ENCODE measurements at regions not wholly inside any gene's neighbourhood (a gene's known extent, or its start where the extent isn't known, plus 50 kb on each side); places are given as distances from the start of the nearest gene placed in this dataset.

DNA sequence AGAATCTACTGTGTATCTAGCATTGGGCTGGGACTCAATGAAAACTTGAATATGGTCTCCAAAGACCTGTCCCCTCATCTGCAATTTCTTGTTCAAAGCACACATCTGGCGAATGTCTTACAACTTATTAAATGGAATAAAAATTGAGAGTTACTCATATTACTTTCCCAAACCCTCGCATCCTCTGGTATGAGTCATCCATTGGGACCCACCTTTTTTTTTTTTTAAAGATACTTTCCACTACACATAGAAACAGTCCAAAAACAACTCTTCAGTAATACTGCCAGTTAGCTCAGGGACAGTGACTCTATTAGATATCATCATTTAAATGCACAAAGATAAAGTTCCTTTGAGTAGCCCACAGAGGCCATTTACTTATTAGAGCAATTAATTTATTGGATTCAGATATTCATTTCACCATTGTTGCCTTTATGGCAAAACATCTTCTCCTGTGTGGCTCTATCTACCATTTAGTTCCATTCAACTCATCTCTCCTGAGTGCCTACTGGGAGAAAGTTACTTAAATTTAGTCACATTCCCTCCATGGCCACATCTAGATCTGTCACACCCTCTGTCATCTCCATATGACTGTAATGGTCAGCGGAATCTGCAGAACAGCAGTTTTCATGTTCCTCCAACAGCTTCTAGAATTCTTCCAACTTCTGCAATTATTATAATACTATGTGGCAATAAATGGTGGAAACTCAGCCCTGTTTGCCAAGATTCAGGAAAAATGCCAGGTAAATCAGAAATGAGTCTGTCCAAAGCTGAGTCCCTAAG, 77.9 kb upstream of the ARHGEF3 start:
- peaks cover 30% of the 10 kb centered on the region for H3K4me1 Mint-ChIP-seq
- DNase-seq, result no peak
- H3K27me3 Mint-ChIP-seq (ENCODE audit: low read depth, poor library complexity), result no peaks in the 10 kb centered on the region
- TF ChIP-seq, protein P1, sequence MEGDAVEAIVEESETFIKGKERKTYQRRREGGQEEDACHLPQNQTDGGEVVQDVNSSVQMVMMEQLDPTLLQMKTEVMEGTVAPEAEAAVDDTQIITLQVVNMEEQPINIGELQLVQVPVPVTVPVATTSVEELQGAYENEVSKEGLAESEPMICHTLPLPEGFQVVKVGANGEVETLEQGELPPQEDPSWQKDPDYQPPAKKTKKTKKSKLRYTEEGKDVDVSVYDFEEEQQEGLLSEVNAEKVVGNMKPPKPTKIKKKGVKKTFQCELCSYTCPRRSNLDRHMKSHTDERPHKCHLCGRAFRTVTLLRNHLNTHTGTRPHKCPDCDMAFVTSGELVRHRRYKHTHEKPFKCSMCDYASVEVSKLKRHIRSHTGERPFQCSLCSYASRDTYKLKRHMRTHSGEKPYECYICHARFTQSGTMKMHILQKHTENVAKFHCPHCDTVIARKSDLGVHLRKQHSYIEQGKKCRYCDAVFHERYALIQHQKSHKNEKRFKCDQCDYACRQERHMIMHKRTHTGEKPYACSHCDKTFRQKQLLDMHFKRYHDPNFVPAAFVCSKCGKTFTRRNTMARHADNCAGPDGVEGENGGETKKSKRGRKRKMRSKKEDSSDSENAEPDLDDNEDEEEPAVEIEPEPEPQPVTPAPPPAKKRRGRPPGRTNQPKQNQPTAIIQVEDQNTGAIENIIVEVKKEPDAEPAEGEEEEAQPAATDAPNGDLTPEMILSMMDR (IDR thresholded peaks at IDR 0.05), result no peak
- no peaks in the 10 kb centered on the region for H3K36me3 Mint-ChIP-seq (ENCODE audit: low read depth)
- H3K9me3 Mint-ChIP-seq, result no peaks in the 10 kb centered on the region
- no peak overlapping the region for H3K27ac Mint-ChIP-seq
- no peak overlapping the region for H3K4me3 Mint-ChIP-seq

DNA sequence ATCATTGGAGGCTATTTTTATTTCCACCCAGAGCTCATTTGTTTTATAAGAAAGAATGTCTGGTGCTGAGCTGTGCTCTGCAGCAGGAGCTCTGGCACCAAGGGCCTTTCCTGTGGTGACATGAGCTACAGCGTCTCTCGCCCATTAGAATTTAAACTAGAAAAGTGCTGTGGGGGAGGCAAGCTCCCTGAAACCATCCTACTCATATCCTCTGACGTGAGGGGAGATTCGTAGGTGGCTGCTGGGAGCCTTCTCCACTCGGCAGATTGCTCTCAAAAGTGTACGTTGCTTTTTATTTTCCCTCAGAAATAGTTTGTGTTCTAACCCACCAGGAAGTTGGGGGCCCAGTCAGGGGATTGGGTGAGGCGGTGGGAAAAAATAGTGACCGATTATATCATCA, 76.3 kb upstream of the ARHGEF3 start:
- peak overlapping the region; percentile 48 for H3K4me3 Mint-ChIP-seq
- DNase-seq, result no peak
- no peaks in the 10 kb centered on the region for H3K9me3 Mint-ChIP-seq
- H3K27me3 Mint-ChIP-seq (ENCODE audit: low read depth, poor library complexity), result no peaks in the 10 kb centered on the region
- TF ChIP-seq, protein P1 (IDR thresholded peaks at IDR 0.05), result no peak
- H3K27ac Mint-ChIP-seq, result peak overlapping the region; percentile 98
- H3K4me1 Mint-ChIP-seq, result peaks cover 38% of the 10 kb centered on the region
- no peaks in the 10 kb centered on the region for H3K36me3 Mint-ChIP-seq (ENCODE audit: low read depth)

DNA sequence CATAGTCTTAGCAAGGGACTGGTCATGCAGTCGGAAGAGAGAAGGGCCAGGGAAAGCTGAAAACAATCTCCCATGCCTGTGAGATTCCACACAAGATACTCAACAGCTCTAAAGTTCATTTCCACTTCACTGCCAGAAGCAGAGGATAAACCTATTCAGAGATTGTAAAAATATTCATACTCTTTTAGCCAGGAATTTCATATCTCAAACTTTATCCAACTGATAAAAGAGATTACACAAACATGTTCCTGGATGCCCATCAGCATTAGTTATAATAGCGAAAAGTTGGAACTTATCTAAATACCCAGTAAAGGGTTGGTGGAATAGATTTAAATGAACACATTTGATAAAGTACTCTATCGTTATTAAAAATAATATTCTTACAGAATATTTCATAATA, 75.2 kb upstream of the ARHGEF3 start:
- H3K27me3 Mint-ChIP-seq (ENCODE audit: low read depth, poor library complexity), result no peaks in the 10 kb centered on the region
- TF ChIP-seq, protein P1 (IDR thresholded peaks at IDR 0.05), result no peak

DNA sequence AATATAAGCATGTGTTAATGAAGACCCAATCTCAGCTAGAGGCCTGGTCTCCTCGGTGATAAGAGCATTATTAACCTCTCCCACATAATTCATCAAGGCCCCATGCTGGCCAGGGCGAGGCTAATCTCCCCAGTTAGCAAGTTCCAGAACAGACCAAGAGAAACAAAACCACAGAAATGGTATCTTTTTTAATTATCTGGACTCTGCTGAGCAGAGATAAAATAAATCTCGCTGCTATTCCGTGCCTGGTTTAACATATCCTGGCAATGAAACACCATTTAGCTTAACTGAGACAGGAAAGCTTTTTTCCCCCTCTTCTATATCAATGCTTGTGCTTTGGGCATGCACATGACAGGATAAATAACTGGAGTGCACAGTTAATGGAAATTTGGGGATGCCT, 72.5 kb upstream of the ARHGEF3 start:
- H3K4me3 Mint-ChIP-seq, result no peak overlapping the region
- peaks cover 40% of the 10 kb centered on the region for H3K4me1 Mint-ChIP-seq
- TF ChIP-seq, protein P1 (IDR thresholded peaks at IDR 0.05), result no peak
- no peak for DNase-seq
- no peaks in the 10 kb centered on the region for H3K9me3 Mint-ChIP-seq
- peaks cover 1% of the 10 kb centered on the region for H3K27me3 Mint-ChIP-seq (ENCODE audit: low read depth, poor library complexity)
- H3K36me3 Mint-ChIP-seq (ENCODE audit: low read depth), result no peaks in the 10 kb centered on the region
- peak overlapping the region; percentile 68 for H3K27ac Mint-ChIP-seq

More for the DNA sequence above, 75.2 kb upstream of the ARHGEF3 start:
- Mint-ChIP-seq H3K9me3 (no peaks in the 10 kb centered on the region), H3K36me3 (ENCODE audit: low read depth) (no peaks in the 10 kb centered on the region), H3K4me3 (no peak overlapping the region), H3K4me1 (peaks cover 38% of the 10 kb centered on the region), H3K27ac (no peak overlapping the region)
- no peak for DNase-seq

DNA sequence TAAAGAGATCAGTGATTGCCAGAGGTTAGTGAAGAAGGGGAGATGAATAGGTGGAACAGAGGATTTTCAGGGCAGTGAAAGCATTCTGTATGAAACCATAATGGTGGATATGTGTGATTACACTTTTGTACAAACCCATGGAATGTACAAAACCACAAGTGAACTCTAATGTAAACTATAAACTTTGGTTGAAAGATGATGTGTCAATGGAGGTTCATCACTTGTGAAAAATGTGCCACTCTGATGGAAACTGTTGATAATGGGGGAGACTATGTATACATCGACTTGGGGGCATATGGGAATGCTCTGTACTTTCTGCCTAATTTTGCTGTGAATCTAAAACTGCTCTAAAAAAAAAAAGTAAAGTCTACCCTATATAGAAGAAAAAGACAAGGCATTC, 68.7 kb upstream of the ARHGEF3 start:
- no peak for DNase-seq
- H3K4me1 Mint-ChIP-seq, result peaks cover 17% of the 10 kb centered on the region
- H3K9me3 Mint-ChIP-seq, result no peaks in the 10 kb centered on the region
- TF ChIP-seq, protein P1 (IDR thresholded peaks at IDR 0.05), result no peak
- no peak overlapping the region for H3K4me3 Mint-ChIP-seq
- H3K27me3 Mint-ChIP-seq (ENCODE audit: low read depth, poor library complexity), result peaks cover 3% of the 10 kb centered on the region
- no peaks in the 10 kb centered on the region for H3K36me3 Mint-ChIP-seq (ENCODE audit: low read depth)
- no peak overlapping the region for H3K27ac Mint-ChIP-seq

Data from nephron progenitor cell (in vitro differentiated cells).